Transverse colon (tissue), 3 donors: ENCODE measurements at regions not wholly inside any gene's neighbourhood (a gene's known extent, or its start where the extent isn't known, plus 50 kb on each side); places are given as distances from the start of the nearest gene placed in this dataset.

Experiments
- POLR2A ChIP-seq: fragments of 450-650 bp; IDR thresholded peaks from one replicate; pipeline ENCODE4 v1.6.1; 2016; ENCODE audit warnings: antibody characterized with exemption, mild to moderate bottlenecking, moderate library complexity
- TF ChIP-seq, protein P1 (sequence below), 5 experiments: fragments of 200-600 bp in 3 of 5; fragments of 450-650 bp in 2 of 5; sonication (generic) in 3 of 5; IDR thresholded peaks; 1 replicate in 2 of 5; 2 replicates in 3 of 5; pipeline ENCODE4 v1.5.1; 2016 to 2017; ENCODE audit warnings: antibody characterized with exemption in 5 of 5, inconsistent platforms in 3 of 5, mild to moderate bottlenecking in 2 of 5, moderate library complexity in 1 of 5

GRCh38 chr1:58942759-58943191 is 158.9 kb upstream of the JUN start:
- TF ChIP-seq, protein P1, sequence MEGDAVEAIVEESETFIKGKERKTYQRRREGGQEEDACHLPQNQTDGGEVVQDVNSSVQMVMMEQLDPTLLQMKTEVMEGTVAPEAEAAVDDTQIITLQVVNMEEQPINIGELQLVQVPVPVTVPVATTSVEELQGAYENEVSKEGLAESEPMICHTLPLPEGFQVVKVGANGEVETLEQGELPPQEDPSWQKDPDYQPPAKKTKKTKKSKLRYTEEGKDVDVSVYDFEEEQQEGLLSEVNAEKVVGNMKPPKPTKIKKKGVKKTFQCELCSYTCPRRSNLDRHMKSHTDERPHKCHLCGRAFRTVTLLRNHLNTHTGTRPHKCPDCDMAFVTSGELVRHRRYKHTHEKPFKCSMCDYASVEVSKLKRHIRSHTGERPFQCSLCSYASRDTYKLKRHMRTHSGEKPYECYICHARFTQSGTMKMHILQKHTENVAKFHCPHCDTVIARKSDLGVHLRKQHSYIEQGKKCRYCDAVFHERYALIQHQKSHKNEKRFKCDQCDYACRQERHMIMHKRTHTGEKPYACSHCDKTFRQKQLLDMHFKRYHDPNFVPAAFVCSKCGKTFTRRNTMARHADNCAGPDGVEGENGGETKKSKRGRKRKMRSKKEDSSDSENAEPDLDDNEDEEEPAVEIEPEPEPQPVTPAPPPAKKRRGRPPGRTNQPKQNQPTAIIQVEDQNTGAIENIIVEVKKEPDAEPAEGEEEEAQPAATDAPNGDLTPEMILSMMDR (IDR thresholded peaks at IDR 0.05): no peak
- no peak for TF ChIP-seq POLR2A
